Type B pancreatic cell (in vitro differentiated cells): ENCODE measurements at regions not wholly inside any gene's neighbourhood (a gene's known extent, or its start where the extent isn't known, plus 50 kb on each side); places are given as distances from the start of the nearest gene placed in this dataset.

Experiments
- DNase-seq: peaks from one replicate; pipeline ENCODE4 v3.0.0; 2021; ENCODE audit warnings: mixed read lengths; ENCODE audit not compliant: unreplicated experiment; ENCODE audit errors: extremely low spot score
- H3K27ac Mint-ChIP-seq: 2 replicates; pipeline ENCODE4 v1.8.0; 2021; ENCODE audit warnings: mild to moderate bottlenecking, mixed read lengths
- H3K27me3 Mint-ChIP-seq: 2 replicates; pipeline ENCODE4 v1.8.0; 2021; ENCODE audit warnings: mixed read lengths
- H3K36me3 Mint-ChIP-seq: 2 replicates; pipeline ENCODE4 v1.8.0; 2021; ENCODE audit warnings: mixed read lengths
- H3K4me1 Mint-ChIP-seq: one replicate; pipeline ENCODE4 v1.8.0; 2021; ENCODE audit warnings: mixed read lengths; ENCODE audit not compliant: unreplicated experiment
- H3K4me3 Mint-ChIP-seq: 2 replicates; pipeline ENCODE4 v1.8.0; 2021; ENCODE audit warnings: mild to moderate bottlenecking, mixed read lengths
- H3K9me3 Mint-ChIP-seq: 2 replicates; pipeline ENCODE4 v1.8.0; 2021; ENCODE audit warnings: mixed read lengths
- CTCF ChIP-seq: fragments of 200-600 bp; sonication (generic); conservative IDR thresholded peaks from 2 replicates; pipeline ENCODE4 v1.5.0; 2021; ENCODE audit warnings: antibody characterized with exemption, mild to moderate bottlenecking

GRCh38 chr10:65818990-65819389 lies 1106.8 kb upstream of the LRRTM3 start:
- H3K36me3 Mint-ChIP-seq, result no peaks in the 10 kb centered on the region
- no peaks in the 10 kb centered on the region for H3K4me1 Mint-ChIP-seq
- peaks cover 5% of the 10 kb centered on the region for H3K9me3 Mint-ChIP-seq
- no peaks in the 10 kb centered on the region for H3K27me3 Mint-ChIP-seq
- H3K27ac Mint-ChIP-seq, result no peak overlapping the region
- TF ChIP-seq CTCF, result no peak
- no peak for DNase-seq
- H3K4me3 Mint-ChIP-seq, result no peak overlapping the region

- no peak overlapping the region for H3K27ac Mint-ChIP-seq
- DNase-seq, result no peak
- H3K9me3 Mint-ChIP-seq, result peaks cover 5% of the 10 kb centered on the region
- no peak overlapping the region for H3K4me3 Mint-ChIP-seq
- TF ChIP-seq CTCF, result no peak
- no peaks in the 10 kb centered on the region for H3K36me3 Mint-ChIP-seq
- H3K4me1 Mint-ChIP-seq, result no peaks in the 10 kb centered on the region
- no peaks in the 10 kb centered on the region for H3K27me3 Mint-ChIP-seq
These were observed 1098.5 kb upstream of the LRRTM3 start for GRCh38 chr10:65827359-65827758.

GRCh38 chr10:65838811-65839210 lies 1087.0 kb upstream of the LRRTM3 start:
- no peak for DNase-seq
- Mint-ChIP-seq H3K36me3 (no peaks in the 10 kb centered on the region), H3K4me1 (no peaks in the 10 kb centered on the region), H3K27me3 (no peaks in the 10 kb centered on the region), H3K27ac (no peak overlapping the region), H3K9me3 (peaks cover 5% of the 10 kb centered on the region), H3K4me3 (no peak overlapping the region)
- no peak for TF ChIP-seq CTCF

- H3K27ac Mint-ChIP-seq, result no peak overlapping the region
- TF ChIP-seq CTCF, result no peak
- no peak overlapping the region for H3K4me3 Mint-ChIP-seq
- H3K9me3 Mint-ChIP-seq, result peaks cover 5% of the 10 kb centered on the region
- H3K36me3 Mint-ChIP-seq, result no peaks in the 10 kb centered on the region
- no peak for DNase-seq
- H3K27me3 Mint-ChIP-seq, result no peaks in the 10 kb centered on the region
- H3K4me1 Mint-ChIP-seq, result no peaks in the 10 kb centered on the region
These were observed 1082.6 kb upstream of the LRRTM3 start for GRCh38 chr10:65843203-65843602.

GRCh38 chr10:65845916-65846315 lies 1079.9 kb upstream of the LRRTM3 start:
- H3K36me3 Mint-ChIP-seq, result no peaks in the 10 kb centered on the region
- H3K9me3 Mint-ChIP-seq, result peaks cover 5% of the 10 kb centered on the region
- H3K4me3 Mint-ChIP-seq, result no peak overlapping the region
- no peak overlapping the region for H3K27ac Mint-ChIP-seq
- no peak for TF ChIP-seq CTCF
- no peaks in the 10 kb centered on the region for H3K4me1 Mint-ChIP-seq
- DNase-seq, result no peak
- no peaks in the 10 kb centered on the region for H3K27me3 Mint-ChIP-seq

- H3K9me3 Mint-ChIP-seq, result peaks cover 5% of the 10 kb centered on the region
- no peaks in the 10 kb centered on the region for H3K27me3 Mint-ChIP-seq
- no peak overlapping the region for H3K4me3 Mint-ChIP-seq
- no peak overlapping the region for H3K27ac Mint-ChIP-seq
- no peaks in the 10 kb centered on the region for H3K36me3 Mint-ChIP-seq
- DNase-seq, result no peak
- no peaks in the 10 kb centered on the region for H3K4me1 Mint-ChIP-seq
- TF ChIP-seq CTCF, result no peak
These were observed 1079.3 kb upstream of the LRRTM3 start for GRCh38 chr10:65846541-65846940.
